Adrenal gland (tissue), 9 donors: ENCODE measurements at regions not wholly inside any gene's neighbourhood (a gene's known extent, or its start where the extent isn't known, plus 50 kb on each side); places are given as distances from the start of the nearest gene placed in this dataset.

Experiments used
- DNase-seq, 7 donors: peaks; one replicate each; pipeline ENCODE4 v3.0.0-alpha.2; 2019 to 2020
- H3K27ac ChIP-seq, 5 donors: fragments of 200-600 bp; sonication (generic) in 4 of 5; 1 replicate in 3 of 5; 2 replicates in 2 of 5; pipeline versions ENCODE4 v1.5.1 to v1.8.0; 2016 to 2020; ENCODE audit warnings: mild to moderate bottlenecking in 1 of 5
- H3K27me3 ChIP-seq: fragments of 200-600 bp; 2 replicates; pipeline ENCODE4 v1.8.0; 2021
- H3K36me3 ChIP-seq, 2 donors: fragments of 200-600 bp; replicated peaks in 1 of 2; 1 replicate in 1 of 2; 2 replicates in 1 of 2; pipeline versions ENCODE4 v1.5.1 to v1.8.0; 2018 to 2022
- H3K4me1 ChIP-seq, 2 donors: fragments of 200-600 bp; replicated peaks in 1 of 2; 1 replicate in 1 of 2; 2 replicates in 1 of 2; pipeline versions ENCODE4 v1.5.1 to v1.8.0; 2018 to 2021
- H3K4me3 ChIP-seq, 4 donors: fragments of 200-600 bp; sonication (generic) in 3 of 4; one replicate each; pipeline ENCODE4 v1.5.1; 2016 to 2018
- H3K9me3 ChIP-seq, 3 donors: fragments of 200-600 bp; sonication (generic) in 1 of 3; replicated peaks in 1 of 3; 1 replicate in 2 of 3; 2 replicates in 1 of 3; pipeline versions ENCODE4 v1.5.1 to v1.8.0; 2016 to 2021
- POLR2A ChIP-seq, 2 donors: fragments of 450-650 bp; IDR thresholded peaks; one replicate each; pipeline ENCODE4 v1.6.1; 2017; ENCODE audit warnings: antibody characterized with exemption in 2 of 2, mild to moderate bottlenecking in 2 of 2, moderate library complexity in 1 of 2
- WGBS, 4 donors: extraction: QIAGEN DNeasy Blood & Tissue Kit in 2 of 4; methylation state at CpG; one replicate each; pipeline versions ENCODE4 v1.1.5 to v1.1.7; 2013 to 2017; 5-methylcytosine and 5-hydroxymethylcytosine counted together
- intact Hi-C, 2 donors: fragments of 100-400 bp; cut with DNase I; formaldehyde crosslinking; loops; one replicate each; pipeline versions ENCODE4 v1.14.1 to v1.15.0; 2022 to 2023
- TF ChIP-seq, protein P1 (sequence below), 6 experiments: fragments of 450-650 bp in 4 of 6; fragments of 200-600 bp in 2 of 6; sonication (generic) in 1 of 6; IDR thresholded peaks; 1 replicate in 5 of 6; 2 replicates in 1 of 6; pipeline versions ENCODE4 v1.5.1 to v1.8.0; 2016 to 2021; ENCODE audit warnings: antibody characterized with exemption in 6 of 6, mild to moderate bottlenecking in 2 of 6, moderate library complexity in 1 of 6
- donor health status: healthy with polysubstance abuse.
- donor health status: Bipolar disorder and iron deficiency.
- donor health status: DM: yes; HTN: yes; CAD: no.
- donor health status: DM: no; HTN: no; CAD: no.
- donor health status: DM: no; HTN: no; CAD: no.

DNA sequence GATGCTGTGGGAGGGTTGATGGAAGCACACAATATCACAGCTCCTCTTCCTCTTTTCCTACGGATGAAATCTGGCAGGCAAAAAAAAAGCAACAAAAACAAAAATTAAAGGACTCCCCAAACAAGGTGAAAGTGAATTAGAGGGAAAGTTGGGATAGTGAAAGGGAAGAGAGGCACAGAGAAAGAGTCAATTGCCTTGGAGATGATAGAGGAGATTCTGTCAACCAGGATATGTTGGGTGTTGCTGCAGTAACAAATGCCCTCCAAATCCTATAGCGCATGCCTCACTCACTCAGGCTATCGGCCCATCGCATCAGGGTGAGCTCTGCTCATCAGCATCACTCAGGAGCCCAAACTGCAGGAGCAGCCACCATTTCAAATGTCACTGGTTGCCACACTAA, 119.1 kb downstream of the DLEU7 start:
- intact Hi-C loops = no loop called here
- TF ChIP-seq POLR2A (IDR thresholded peaks at IDR 0.05) = no peak
- TF ChIP-seq, protein P1, sequence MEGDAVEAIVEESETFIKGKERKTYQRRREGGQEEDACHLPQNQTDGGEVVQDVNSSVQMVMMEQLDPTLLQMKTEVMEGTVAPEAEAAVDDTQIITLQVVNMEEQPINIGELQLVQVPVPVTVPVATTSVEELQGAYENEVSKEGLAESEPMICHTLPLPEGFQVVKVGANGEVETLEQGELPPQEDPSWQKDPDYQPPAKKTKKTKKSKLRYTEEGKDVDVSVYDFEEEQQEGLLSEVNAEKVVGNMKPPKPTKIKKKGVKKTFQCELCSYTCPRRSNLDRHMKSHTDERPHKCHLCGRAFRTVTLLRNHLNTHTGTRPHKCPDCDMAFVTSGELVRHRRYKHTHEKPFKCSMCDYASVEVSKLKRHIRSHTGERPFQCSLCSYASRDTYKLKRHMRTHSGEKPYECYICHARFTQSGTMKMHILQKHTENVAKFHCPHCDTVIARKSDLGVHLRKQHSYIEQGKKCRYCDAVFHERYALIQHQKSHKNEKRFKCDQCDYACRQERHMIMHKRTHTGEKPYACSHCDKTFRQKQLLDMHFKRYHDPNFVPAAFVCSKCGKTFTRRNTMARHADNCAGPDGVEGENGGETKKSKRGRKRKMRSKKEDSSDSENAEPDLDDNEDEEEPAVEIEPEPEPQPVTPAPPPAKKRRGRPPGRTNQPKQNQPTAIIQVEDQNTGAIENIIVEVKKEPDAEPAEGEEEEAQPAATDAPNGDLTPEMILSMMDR (IDR thresholded peaks at IDR 0.05) = no peak
- Histone ChIP-seq H3K27me3 (no peaks in the 10 kb centered on the region), H3K27ac (no peak overlapping the region), H3K9me3 (peaks cover 0 to 4% (median 0%) of the 10 kb centered on the region in 3 donors), H3K4me3 (no peak overlapping the region), H3K4me1 (no peaks in the 10 kb centered on the region), H3K36me3 (no peaks in the 10 kb centered on the region)
- 74 to 89% (median 85%) methylated on average over 4 of the region's 4 CpGs for WGBS, 4 donors
- no peak for DNase-seq

DNA sequence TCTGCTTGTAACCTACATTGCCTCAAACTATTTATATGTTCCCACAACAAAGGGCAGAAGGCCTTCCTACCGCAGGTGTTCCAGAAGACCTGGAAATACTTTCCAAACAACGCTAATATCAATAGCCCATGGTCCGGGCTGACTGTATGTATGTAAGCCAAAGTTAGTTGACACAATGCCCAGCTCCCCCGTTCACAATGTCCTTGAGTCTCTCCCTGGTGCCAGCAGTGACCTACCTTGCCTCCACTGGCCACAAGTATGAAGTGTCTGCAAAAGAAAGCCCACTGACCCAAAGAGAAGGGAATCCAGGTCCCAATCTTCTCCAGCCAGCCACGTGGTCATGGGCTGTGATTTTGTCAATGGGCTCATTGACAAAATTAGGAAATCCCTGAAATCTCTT, 118.6 kb downstream of the DLEU7 start:
- no peak for DNase-seq
- Histone ChIP-seq H3K36me3 (no peaks in the 10 kb centered on the region), H3K27ac (no peak overlapping the region), H3K4me3 (no peak overlapping the region), H3K27me3 (no peaks in the 10 kb centered on the region), H3K9me3 (peaks cover 0 to 5% (median 0%) of the 10 kb centered on the region in 3 donors), H3K4me1 (no peaks in the 10 kb centered on the region)
- WGBS, 4 donors = 74 to 86% (median 77%) methylated on average over 5 of the region's 5 CpGs
- intact Hi-C loops = no loop called here
- TF ChIP-seq, protein P1 (IDR thresholded peaks at IDR 0.05) = no peak
- TF ChIP-seq POLR2A (IDR thresholded peaks at IDR 0.05) = no peak

DNA sequence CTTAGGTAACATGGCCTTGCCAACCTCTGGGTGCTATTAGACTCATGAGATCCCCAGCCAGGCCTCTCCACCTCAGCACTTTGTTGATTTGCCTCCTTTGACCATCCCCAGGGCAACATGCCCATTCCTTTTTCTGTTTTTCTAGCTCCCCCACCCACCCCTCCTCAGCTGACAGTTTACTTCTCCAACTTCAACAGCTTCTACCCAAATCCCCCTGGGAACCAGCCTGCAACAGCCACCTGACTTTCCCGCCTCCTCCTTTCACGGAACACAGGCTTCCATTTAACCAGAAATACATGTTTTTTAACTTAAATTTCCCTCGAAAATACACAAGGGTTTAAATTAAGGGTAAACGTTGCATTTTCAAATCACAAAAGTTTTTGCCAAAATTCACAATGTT, 117.3 kb downstream of the DLEU7 start:
- no peak overlapping the region for H3K4me3 ChIP-seq
- intact Hi-C loops = no loop called here
- no peaks in the 10 kb centered on the region for H3K27me3 ChIP-seq
- TF ChIP-seq POLR2A (IDR thresholded peaks at IDR 0.05) = no peak
- TF ChIP-seq, protein P1 (IDR thresholded peaks at IDR 0.05) = no peak
- peaks cover 0 to 5% (median 0%) of the 10 kb centered on the region in 3 donors for H3K9me3 ChIP-seq
- no peak for DNase-seq
- no peaks in the 10 kb centered on the region for H3K4me1 ChIP-seq
- H3K27ac ChIP-seq = no peak overlapping the region
- 77 to 90% (median 86%) methylated on average over 4 of the region's 4 CpGs for WGBS, 4 donors
- H3K36me3 ChIP-seq = no peaks in the 10 kb centered on the region

DNA sequence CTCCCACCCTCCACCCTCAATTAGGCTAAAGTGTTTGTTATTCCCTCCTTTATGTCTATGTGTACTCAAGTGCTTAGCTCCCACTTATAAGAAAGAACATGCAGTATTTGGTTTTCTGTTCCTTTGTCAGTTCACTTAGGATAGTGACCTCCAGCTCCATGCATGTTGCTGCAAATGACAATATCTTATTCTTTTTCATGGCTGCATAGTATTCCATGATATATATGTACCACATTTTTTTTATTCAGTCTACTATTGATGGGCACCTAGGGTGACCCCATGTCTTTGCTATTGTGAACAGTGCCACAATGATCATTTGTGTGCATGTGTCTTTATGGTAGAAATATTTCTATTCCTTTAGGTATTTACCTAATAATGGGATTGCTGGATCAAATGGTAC, 114.3 kb downstream of the DLEU7 start:
- Histone ChIP-seq H3K4me1 (no peaks in the 10 kb centered on the region), H3K27ac (no peak overlapping the region), H3K4me3 (no peak overlapping the region), H3K9me3 (peaks cover 0 to 5% (median 0%) of the 10 kb centered on the region in 3 donors), H3K36me3 (no peaks in the 10 kb centered on the region), H3K27me3 (no peaks in the 10 kb centered on the region)
- intact Hi-C loops = no loop called here
- DNase-seq = no peak
- TF ChIP-seq, protein P1 (IDR thresholded peaks at IDR 0.05) = no peak
- no peak for TF ChIP-seq POLR2A (IDR thresholded peaks at IDR 0.05)
